H1 (cell line): ENCODE measurements at regions not wholly inside any gene's neighbourhood (a gene's known extent, or its start where the extent isn't known, plus 50 kb on each side); places are given as distances from the start of the nearest gene placed in this dataset.

ENCODE experiments used
- POLR2AphosphoS5 ChIP-seq: IDR thresholded peaks from 2 replicates; pipeline ENCODE4 v1.6.1; 2011; ENCODE audit warnings: low read depth, low read length
- RNF2 ChIP-seq: fragments of 200-900, 300-1000 bp; sonication (generic); IDR thresholded peaks from 2 replicates; pipeline ENCODE4 v1.7.1; 2016; ENCODE audit warnings: borderline replicate concordance, low read depth, mild to moderate bottlenecking, antibody characterized with exemption, low read length; ENCODE audit not compliant: poor library complexity, severe bottlenecking; ENCODE audit errors: missing control alignments

DNA sequence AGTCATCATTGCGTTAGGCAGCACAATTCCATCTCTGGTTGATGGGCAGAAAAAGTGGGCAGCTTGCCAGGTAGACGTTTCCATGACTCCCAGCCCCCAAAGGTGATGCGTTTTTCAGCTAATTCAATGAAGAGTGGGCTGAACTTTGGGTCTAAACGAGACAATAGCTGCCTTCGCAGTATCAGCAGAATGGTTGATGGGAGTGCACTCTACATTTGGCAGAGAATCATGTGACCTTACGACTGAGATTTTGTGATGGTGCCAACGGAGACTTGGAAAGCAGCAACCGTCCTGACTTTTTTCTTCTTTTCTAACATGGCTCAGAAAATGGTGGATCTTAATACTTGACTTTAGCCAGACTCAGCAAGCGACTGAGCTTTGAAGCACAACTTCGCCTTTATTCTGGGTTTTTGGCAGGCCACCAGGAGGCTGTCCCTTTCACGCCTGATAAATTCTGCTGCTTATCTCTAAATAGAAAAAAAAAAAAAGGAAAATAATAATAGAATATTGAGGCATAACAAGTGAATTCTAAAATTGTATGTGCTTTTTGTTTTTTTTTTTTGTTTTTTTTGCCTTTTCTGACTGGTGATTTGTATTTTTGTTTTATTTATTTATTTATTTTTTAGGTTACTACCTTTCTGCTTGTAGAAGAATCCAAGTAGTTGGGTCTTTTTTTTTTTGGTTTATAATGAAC lies 804.8 kb downstream of the USP25 start (continued):
- TF ChIP-seq RNF2: no peak
- TF ChIP-seq POLR2AphosphoS5: no peak
- TF ChIP-seq, all 59 proteins: peak for 0
